PFSK-1 (cell line): ENCODE measurements at regions not wholly inside any gene's neighbourhood (a gene's known extent, or its start where the extent isn't known, plus 50 kb on each side); places are given as distances from the start of the nearest gene placed in this dataset.

ENCODE experiments used
- FOXP2 ChIP-seq: optimal IDR thresholded peaks from 2 replicates; pipeline ENCODE3; 2011; ENCODE audit warnings: borderline replicate concordance, control low read depth, inconsistent platforms; ENCODE audit not compliant: insufficient read depth; ENCODE audit errors: extremely low read length, extremely low read depth
- POLR2AphosphoS5 ChIP-seq: IDR thresholded peaks from 2 replicates; pipeline ENCODE4 v1.6.1; 2012; ENCODE audit warnings: low read depth, mild to moderate bottlenecking, control low read depth, low read length, moderate library complexity
- SIN3A ChIP-seq: IDR thresholded peaks from 2 replicates; pipeline ENCODE4 v1.6.1; 2012; ENCODE audit warnings: mild to moderate bottlenecking, low read length, moderate library complexity, borderline replicate concordance; ENCODE audit not compliant: insufficient read depth
- TAF1 ChIP-seq: IDR thresholded peaks from 2 replicates; pipeline ENCODE4 v1.6.1; 2012; ENCODE audit warnings: low read length, control low read depth, borderline replicate concordance; ENCODE audit not compliant: insufficient read depth
- TF ChIP-seq, protein P1 (sequence below), 2 experiments: IDR thresholded peaks; 2 replicates each; pipeline versions ENCODE4 v1.6.1 to v1.8.0; 2011 to 2012; ENCODE audit warnings: low read depth in 2 of 2, low read length in 2 of 2, control low read depth in 1 of 2, inconsistent platforms in 1 of 2, mild to moderate bottlenecking in 1 of 2, moderate library complexity in 1 of 2; ENCODE audit not compliant: insufficient read depth in 1 of 2

DNA sequence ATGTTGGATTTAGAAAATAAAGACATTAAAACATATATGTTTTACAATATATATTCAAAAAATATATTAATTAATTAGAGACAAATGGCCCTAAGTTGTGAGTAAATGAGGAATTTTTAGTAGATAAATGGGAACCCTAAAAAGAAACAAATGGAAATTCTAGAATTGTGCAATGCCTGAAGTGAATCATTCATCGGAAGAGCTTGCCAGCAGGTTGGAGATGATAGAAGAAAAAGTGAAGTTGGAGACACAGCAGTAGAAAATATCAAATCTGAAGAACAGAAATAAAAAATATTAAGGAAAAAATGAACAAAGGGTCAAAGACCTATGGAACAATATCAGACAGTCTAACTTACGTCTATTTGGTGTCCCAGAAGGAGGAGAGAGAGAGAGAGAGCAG, 109.4 kb upstream of the NEDD9 start:
- TF ChIP-seq TAF1 (no peak), SIN3A (no peak), POLR2AphosphoS5 (no peak)
- TF ChIP-seq, protein P1, sequence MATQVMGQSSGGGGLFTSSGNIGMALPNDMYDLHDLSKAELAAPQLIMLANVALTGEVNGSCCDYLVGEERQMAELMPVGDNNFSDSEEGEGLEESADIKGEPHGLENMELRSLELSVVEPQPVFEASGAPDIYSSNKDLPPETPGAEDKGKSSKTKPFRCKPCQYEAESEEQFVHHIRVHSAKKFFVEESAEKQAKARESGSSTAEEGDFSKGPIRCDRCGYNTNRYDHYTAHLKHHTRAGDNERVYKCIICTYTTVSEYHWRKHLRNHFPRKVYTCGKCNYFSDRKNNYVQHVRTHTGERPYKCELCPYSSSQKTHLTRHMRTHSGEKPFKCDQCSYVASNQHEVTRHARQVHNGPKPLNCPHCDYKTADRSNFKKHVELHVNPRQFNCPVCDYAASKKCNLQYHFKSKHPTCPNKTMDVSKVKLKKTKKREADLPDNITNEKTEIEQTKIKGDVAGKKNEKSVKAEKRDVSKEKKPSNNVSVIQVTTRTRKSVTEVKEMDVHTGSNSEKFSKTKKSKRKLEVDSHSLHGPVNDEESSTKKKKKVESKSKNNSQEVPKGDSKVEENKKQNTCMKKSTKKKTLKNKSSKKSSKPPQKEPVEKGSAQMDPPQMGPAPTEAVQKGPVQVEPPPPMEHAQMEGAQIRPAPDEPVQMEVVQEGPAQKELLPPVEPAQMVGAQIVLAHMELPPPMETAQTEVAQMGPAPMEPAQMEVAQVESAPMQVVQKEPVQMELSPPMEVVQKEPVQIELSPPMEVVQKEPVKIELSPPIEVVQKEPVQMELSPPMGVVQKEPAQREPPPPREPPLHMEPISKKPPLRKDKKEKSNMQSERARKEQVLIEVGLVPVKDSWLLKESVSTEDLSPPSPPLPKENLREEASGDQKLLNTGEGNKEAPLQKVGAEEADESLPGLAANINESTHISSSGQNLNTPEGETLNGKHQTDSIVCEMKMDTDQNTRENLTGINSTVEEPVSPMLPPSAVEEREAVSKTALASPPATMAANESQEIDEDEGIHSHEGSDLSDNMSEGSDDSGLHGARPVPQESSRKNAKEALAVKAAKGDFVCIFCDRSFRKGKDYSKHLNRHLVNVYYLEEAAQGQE (IDR thresholded peaks at IDR 0.05; ENCODE audit: insufficient read depth in 1 of 2, low read depth in 2 of 2, low read length in 2 of 2), result no peak

DNA sequence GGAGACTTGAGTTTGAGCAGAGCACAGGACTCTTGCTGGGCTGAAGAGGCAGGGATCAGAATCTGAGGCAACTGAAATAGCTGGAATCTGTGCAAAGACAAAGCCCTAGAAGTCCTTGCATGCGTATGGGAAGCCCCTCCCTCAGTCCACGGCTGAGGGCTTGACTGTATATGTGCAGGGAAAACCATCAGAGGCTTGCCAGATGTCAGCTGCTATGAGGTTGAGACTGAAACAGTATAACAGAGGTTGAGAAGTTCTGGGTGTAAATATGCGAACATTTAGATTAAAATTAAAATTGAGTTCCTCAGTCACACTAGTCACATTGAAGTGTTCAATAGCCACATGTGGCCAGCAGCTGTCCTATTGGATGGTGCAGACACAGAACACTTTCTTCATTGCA, 108.8 kb upstream of the NEDD9 start:
- TF ChIP-seq, protein P1 (IDR thresholded peaks at IDR 0.05; ENCODE audit: insufficient read depth in 1 of 2, low read depth in 2 of 2, low read length in 2 of 2), result no peak
- TF ChIP-seq TAF1, result no peak
- no peak for TF ChIP-seq FOXP2
- TF ChIP-seq POLR2AphosphoS5, result no peak
- TF ChIP-seq SIN3A, result no peak

DNA sequence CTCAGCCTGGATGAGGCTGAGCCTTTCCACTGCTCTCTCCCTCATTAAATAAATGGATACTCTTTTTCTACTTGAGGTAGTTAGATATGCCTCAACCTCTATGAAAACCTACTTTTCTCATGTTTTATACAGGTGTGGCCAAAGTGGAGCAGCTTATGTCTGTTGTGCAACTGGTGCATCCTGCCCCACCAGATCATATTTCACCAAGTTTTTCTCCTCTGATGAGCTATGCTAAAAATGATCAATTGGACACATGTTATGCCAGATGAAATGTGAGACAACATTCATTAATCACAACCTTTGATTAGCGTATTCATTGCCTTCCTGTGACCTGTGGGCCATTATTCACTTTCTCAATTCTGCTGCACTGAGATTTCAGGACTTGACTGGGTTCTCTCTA, 106.9 kb upstream of the NEDD9 start:
- TF ChIP-seq POLR2AphosphoS5, result no peak
- no peak for TF ChIP-seq FOXP2
- no peak for TF ChIP-seq SIN3A
- TF ChIP-seq, protein P1 (IDR thresholded peaks at IDR 0.05; ENCODE audit: insufficient read depth in 1 of 2, low read depth in 2 of 2, low read length in 2 of 2), result no peak
- TF ChIP-seq TAF1, result no peak

DNA sequence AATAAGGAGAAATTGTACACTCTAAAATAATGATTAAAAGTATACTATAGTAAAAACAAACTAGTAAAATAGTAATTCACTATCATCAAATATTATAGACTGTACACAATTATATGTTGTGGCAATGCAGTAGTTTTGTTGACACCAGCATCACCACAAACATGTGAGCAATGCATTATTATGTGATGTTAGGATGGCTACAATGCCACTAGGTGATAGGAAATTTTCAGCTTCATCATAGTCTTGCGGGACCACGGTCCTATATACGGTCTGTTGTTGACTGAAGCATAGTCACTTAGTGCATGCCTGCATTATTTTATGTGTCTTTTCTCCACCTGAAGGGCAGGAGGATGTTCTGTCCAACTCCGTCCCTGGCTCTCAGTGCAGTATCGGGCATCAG, 104.8 kb upstream of the NEDD9 start:
- TF ChIP-seq TAF1, result no peak
- no peak for TF ChIP-seq FOXP2
- no peak for TF ChIP-seq POLR2AphosphoS5
- TF ChIP-seq SIN3A, result no peak
- TF ChIP-seq, protein P1 (IDR thresholded peaks at IDR 0.05; ENCODE audit: insufficient read depth in 1 of 2, low read depth in 2 of 2, low read length in 2 of 2), result no peak

DNA sequence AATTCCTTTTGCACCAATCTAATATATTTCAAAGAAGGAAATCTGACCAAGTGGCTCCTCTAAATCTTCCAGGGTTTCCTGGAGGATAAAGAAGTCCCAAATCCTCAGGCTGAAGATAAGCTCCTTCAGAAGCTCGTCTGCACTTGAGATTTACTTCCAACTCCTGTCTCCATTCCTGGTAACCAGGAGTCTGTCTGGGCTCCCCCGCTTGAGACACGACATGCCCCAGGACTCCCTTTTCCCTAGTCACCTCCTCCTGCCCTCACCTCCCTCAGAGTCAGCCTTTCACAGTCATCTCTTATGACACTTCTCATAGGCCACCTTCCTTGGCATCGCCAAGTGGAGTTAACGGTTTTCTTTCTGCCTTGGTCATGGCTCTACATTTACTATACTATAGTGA, 103.4 kb upstream of the NEDD9 start:
- no peak for TF ChIP-seq POLR2AphosphoS5
- TF ChIP-seq, protein P1 (IDR thresholded peaks at IDR 0.05; ENCODE audit: insufficient read depth in 1 of 2, low read depth in 2 of 2, low read length in 2 of 2), result no peak
- no peak for TF ChIP-seq SIN3A
- no peak for TF ChIP-seq FOXP2
- TF ChIP-seq TAF1, result no peak
